Stomach (tissue), 4 donors: ENCODE measurements at regions not wholly inside any gene's neighbourhood (a gene's known extent, or its start where the extent isn't known, plus 50 kb on each side); places are given as distances from the start of the nearest gene placed in this dataset.

Experiments used
- EP300 ChIP-seq: sonication (generic); formaldehyde crosslinking; IDR thresholded peaks from one replicate; pipeline ENCODE4 v1.6.1; 2017; ENCODE audit warnings: antibody characterized with exemption
- POLR2A ChIP-seq, 4 donors: fragments of 450-650 bp; IDR thresholded peaks; one replicate each; pipeline ENCODE4 v1.6.1; 2016; ENCODE audit warnings: antibody characterized with exemption in 4 of 4, control low read depth in 2 of 4, mild to moderate bottlenecking in 1 of 4, moderate library complexity in 1 of 4
- POLR2AphosphoS5 ChIP-seq, 3 donors: sonication (generic); formaldehyde crosslinking; IDR thresholded peaks; one replicate each; pipeline ENCODE4 v1.6.1; 2016; ENCODE audit warnings: antibody characterized with exemption in 3 of 3
- TF ChIP-seq, protein P1 (sequence below), 7 experiments: fragments of 450-650 bp in 4 of 7; fragments of 200-600 bp in 3 of 7; sonication (generic) in 3 of 7; IDR thresholded peaks; one replicate each; pipeline ENCODE4 v1.5.1; 2016 to 2019; ENCODE audit warnings: antibody characterized with exemption in 7 of 7, control low read depth in 2 of 7, mild to moderate bottlenecking in 1 of 7

DNA sequence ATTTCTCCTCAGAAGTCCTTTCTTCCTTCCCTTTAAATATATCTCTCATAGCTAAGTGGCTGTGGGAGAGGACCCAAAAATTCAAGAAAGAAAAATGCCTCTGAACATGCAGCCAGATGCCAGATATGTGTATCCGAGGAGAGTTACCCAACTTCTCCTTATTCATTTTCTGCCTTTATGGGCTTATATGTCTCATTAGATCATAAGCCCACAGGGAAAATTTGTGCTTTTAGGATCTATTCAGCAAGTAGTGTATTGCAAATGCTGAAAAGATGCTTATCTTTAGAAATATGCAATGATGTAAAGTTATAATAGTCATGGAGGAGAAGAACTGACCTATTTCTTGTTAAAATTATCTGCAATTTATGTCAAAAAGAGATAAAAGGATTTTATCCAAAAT is 371.8 kb upstream of the NOCT start:
- TF ChIP-seq, protein P1, sequence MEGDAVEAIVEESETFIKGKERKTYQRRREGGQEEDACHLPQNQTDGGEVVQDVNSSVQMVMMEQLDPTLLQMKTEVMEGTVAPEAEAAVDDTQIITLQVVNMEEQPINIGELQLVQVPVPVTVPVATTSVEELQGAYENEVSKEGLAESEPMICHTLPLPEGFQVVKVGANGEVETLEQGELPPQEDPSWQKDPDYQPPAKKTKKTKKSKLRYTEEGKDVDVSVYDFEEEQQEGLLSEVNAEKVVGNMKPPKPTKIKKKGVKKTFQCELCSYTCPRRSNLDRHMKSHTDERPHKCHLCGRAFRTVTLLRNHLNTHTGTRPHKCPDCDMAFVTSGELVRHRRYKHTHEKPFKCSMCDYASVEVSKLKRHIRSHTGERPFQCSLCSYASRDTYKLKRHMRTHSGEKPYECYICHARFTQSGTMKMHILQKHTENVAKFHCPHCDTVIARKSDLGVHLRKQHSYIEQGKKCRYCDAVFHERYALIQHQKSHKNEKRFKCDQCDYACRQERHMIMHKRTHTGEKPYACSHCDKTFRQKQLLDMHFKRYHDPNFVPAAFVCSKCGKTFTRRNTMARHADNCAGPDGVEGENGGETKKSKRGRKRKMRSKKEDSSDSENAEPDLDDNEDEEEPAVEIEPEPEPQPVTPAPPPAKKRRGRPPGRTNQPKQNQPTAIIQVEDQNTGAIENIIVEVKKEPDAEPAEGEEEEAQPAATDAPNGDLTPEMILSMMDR (IDR thresholded peaks at IDR 0.05), result no peak
- TF ChIP-seq EP300 (no peak), POLR2AphosphoS5 (IDR thresholded peaks at IDR 0.05) (no peak), POLR2A (IDR thresholded peaks at IDR 0.05) (no peak)
